H1 (cell line): ENCODE measurements at regions not wholly inside any gene's neighbourhood (a gene's known extent, or its start where the extent isn't known, plus 50 kb on each side); places are given as distances from the start of the nearest gene placed in this dataset.

Experiments used
- BCL11A ChIP-seq, 2 experiments: IDR thresholded peaks; one replicate each; pipeline ENCODE4 v1.6.1; 2011; ENCODE audit warnings: low read depth in 2 of 2, low read length in 2 of 2, mild to moderate bottlenecking in 2 of 2
- CREB1 ChIP-seq: IDR thresholded peaks from 2 replicates; pipeline ENCODE4 v1.6.1; 2012; ENCODE audit warnings: inconsistent platforms
- JUND ChIP-seq: IDR thresholded peaks from 2 replicates; pipeline ENCODE4 v1.6.1; 2011; ENCODE audit warnings: mild to moderate bottlenecking, improper control_type of control experiment, low read length
- MAFK ChIP-seq: IDR thresholded peaks from 2 replicates; pipeline ENCODE4 v1.6.1; 2012; ENCODE audit warnings: low read depth, mild to moderate bottlenecking, improper control_type of control experiment, low read length
- POLR2A ChIP-seq, 2 experiments: IDR thresholded peaks; 1 replicate in 1 of 2; 2 replicates in 1 of 2; pipeline ENCODE4 v1.6.1; 2011; ENCODE audit warnings: low read depth in 2 of 2, low read length in 2 of 2, mild to moderate bottlenecking in 2 of 2; ENCODE audit errors: control extremely low read depth in 1 of 2
- POU5F1 ChIP-seq: IDR thresholded peaks from 2 replicates; pipeline ENCODE4 v1.6.1; 2011; ENCODE audit warnings: low read depth, mild to moderate bottlenecking, low read length, moderate library complexity
- RAD21 ChIP-seq, 2 experiments: IDR thresholded peaks in 1 of 2; conservative IDR thresholded peaks in 1 of 2; 2 replicates each; pipeline ENCODE4 v1.6.1; 2011; ENCODE audit warnings: low read depth in 2 of 2, low read length in 2 of 2, improper control_type of control experiment in 1 of 2, inconsistent platforms in 1 of 2, mild to moderate bottlenecking in 1 of 2, moderate library complexity in 1 of 2
- SIN3A ChIP-seq, 2 experiments: IDR thresholded peaks in 1 of 2; conservative IDR thresholded peaks in 1 of 2; 2 replicates each; pipeline ENCODE4 v1.6.1; 2011 to 2012; ENCODE audit warnings: low read length in 2 of 2, improper control_type of control experiment in 1 of 2, low read depth in 1 of 2, mild to moderate bottlenecking in 1 of 2
- SRF ChIP-seq: IDR thresholded peaks from 2 replicates; pipeline ENCODE4 v1.6.1; 2011; ENCODE audit warnings: mild to moderate bottlenecking, low read depth, low read length, moderate library complexity
- TAF1 ChIP-seq: IDR thresholded peaks from 2 replicates; pipeline ENCODE4 v1.6.1; 2011; ENCODE audit warnings: mild to moderate bottlenecking, low read depth, low read length
- TCF12 ChIP-seq: IDR thresholded peaks from 2 replicates; pipeline ENCODE4 v1.6.1; 2011; ENCODE audit warnings: low read depth, mild to moderate bottlenecking, low read length
- YY1 ChIP-seq: IDR thresholded peaks from 2 replicates; pipeline ENCODE4 v1.6.1; 2011; ENCODE audit warnings: low read depth, mild to moderate bottlenecking, low read length
- TF ChIP-seq, protein P1 (sequence below), 3 experiments: IDR thresholded peaks; 1 replicate in 2 of 3; 2 replicates in 1 of 3; pipeline versions ENCODE4 v1.5.1 to v1.6.1; 2011; ENCODE audit warnings: low read length in 3 of 3, mild to moderate bottlenecking in 3 of 3, inconsistent platforms in 2 of 3, low read depth in 1 of 3, moderate library complexity in 1 of 3; ENCODE audit not compliant: insufficient read depth in 1 of 3; ENCODE audit errors: control extremely low read depth in 1 of 3
- TF ChIP-seq, protein P2 (sequence below): IDR thresholded peaks from 2 replicates; pipeline ENCODE4 v1.6.1; 2011; ENCODE audit warnings: low read depth, mild to moderate bottlenecking, low read length; ENCODE audit not compliant: insufficient read depth

DNA sequence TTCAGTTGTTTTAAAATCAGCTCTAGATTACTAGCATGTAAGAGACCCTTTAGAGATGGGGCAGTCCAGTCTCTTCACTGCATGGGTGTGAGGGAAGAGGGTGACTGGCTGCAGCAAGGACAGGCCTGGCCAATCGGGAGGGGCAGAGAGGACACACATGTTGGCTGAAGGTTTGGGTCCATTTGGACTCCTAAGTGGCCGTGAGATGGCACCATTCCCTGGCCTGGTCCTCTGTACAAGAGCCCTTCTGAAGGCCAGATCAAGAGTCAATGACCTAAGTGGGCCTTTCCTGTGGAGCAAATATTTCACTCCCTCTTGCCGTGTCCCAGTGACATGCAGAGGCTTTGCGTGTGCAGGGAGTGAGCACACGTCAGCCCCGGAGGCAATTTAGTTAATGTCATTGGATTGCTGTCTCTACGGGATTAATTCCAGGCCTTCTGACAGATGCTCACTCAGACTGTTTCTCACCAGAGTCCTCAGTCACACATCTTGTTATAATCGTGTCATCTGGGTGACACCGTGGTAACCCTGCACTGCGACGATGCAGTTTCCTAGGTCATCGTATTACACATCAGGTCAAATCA is 613.0 kb downstream of the NPHP4 start:
- TF ChIP-seq SRF (no peak), MAFK (no peak), BCL11A (IDR thresholded peaks at IDR 0.05; ENCODE audit: low read depth in 2 of 2, low read length in 2 of 2) (no peak), POLR2A (IDR thresholded peaks at IDR 0.05; ENCODE audit: control extremely low read depth in 1 of 2, low read depth in 2 of 2, low read length in 2 of 2) (no peak), YY1 (no peak), CREB1 (no peak), POU5F1 (no peak), RAD21 (IDR thresholded peaks at IDR 0.05 in 1 of 2, conservative IDR thresholded peaks at IDR 0.05 in 1 of 2; ENCODE audit: low read depth in 2 of 2, low read length in 2 of 2) (no peak), TAF1 (no peak), JUND (no peak), SIN3A (conservative IDR thresholded peaks at IDR 0.05 in 1 of 2, IDR thresholded peaks at IDR 0.05 in 1 of 2; ENCODE audit: low read depth in 1 of 2, low read length in 2 of 2) (no peak), TCF12 (no peak)
- TF ChIP-seq, protein P1, sequence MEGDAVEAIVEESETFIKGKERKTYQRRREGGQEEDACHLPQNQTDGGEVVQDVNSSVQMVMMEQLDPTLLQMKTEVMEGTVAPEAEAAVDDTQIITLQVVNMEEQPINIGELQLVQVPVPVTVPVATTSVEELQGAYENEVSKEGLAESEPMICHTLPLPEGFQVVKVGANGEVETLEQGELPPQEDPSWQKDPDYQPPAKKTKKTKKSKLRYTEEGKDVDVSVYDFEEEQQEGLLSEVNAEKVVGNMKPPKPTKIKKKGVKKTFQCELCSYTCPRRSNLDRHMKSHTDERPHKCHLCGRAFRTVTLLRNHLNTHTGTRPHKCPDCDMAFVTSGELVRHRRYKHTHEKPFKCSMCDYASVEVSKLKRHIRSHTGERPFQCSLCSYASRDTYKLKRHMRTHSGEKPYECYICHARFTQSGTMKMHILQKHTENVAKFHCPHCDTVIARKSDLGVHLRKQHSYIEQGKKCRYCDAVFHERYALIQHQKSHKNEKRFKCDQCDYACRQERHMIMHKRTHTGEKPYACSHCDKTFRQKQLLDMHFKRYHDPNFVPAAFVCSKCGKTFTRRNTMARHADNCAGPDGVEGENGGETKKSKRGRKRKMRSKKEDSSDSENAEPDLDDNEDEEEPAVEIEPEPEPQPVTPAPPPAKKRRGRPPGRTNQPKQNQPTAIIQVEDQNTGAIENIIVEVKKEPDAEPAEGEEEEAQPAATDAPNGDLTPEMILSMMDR (IDR thresholded peaks at IDR 0.05; ENCODE audit: control extremely low read depth in 1 of 3, insufficient read depth in 1 of 3, low read depth in 1 of 3, low read length in 3 of 3), result no peak
- TF ChIP-seq, protein P2, sequence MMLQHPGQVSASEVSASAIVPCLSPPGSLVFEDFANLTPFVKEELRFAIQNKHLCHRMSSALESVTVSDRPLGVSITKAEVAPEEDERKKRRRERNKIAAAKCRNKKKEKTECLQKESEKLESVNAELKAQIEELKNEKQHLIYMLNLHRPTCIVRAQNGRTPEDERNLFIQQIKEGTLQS, result no peak
